ENCODE measurements at regions not wholly inside any gene's neighbourhood (a gene's known extent, or its start where the extent isn't known, plus 50 kb on each side); places are given as distances from the start of the nearest gene placed in this dataset.

DNA sequence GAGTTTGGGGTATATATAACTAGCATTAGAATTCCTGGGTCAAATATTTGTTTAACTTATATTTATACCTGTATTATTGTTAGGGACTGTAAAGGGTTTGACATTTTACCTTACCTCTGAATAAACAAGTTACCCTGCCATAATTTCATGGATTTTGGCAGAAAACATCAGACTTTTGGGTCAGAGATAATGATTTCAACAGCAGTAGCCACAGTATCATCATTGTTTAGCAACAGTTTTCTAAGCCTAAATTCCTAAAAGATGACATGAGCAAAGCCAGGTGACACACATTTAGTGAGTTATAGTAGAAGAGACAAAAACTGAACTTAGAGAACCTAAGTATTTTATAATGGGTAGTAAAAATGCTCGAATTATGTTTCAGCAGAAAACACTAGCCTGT is 954.4 kb downstream of the TRHDE start:
- Histone ChIP-seq H3K9me2 (ENCODE audit: insufficient read depth) (no peaks in the 10 kb centered on the region), H3K4me2 (no peak overlapping the region), H3K4me3 (no peak overlapping the region), H3K4me1 (ENCODE audit: insufficient read depth) (peaks cover 11% of the 10 kb centered on the region), H3K27ac (ENCODE audit: low read depth) (no peak overlapping the region), H4K20me1 (replicated peaks; ENCODE audit: insufficient read depth) (no peaks in the 10 kb centered on the region), H3K27me3 (ENCODE audit: insufficient read depth) (no peaks in the 10 kb centered on the region), H3K36me3 (ENCODE audit: insufficient read depth) (no peaks in the 10 kb centered on the region), H3F3A (replicated peaks; ENCODE audit: low read depth) (no peaks in the 10 kb centered on the region), H3K79me2 (replicated peaks; ENCODE audit: insufficient read depth) (no peaks in the 10 kb centered on the region), H2AFZ (no peak overlapping the region)
- Mint-ChIP-seq H3K4me3 (no peak overlapping the region), H3K27me3 (ENCODE audit: insufficient read depth, low read depth, poor library complexity) (no peaks in the 10 kb centered on the region), H3K4me1 (no peaks in the 10 kb centered on the region), H3K9me3 (no peaks in the 10 kb centered on the region), H3K27ac (no peak overlapping the region), H3K36me3 (ENCODE audit: low read depth) (no peaks in the 10 kb centered on the region)
- DNase-seq (ENCODE audit: low spot score) (no peak), ATAC-seq (no peak)
- no peak for TF ChIP-seq ZNF114 (CRISPR knock-in tag; IDR thresholded peaks at IDR 0.05)
- TF ChIP-seq, protein P1, sequence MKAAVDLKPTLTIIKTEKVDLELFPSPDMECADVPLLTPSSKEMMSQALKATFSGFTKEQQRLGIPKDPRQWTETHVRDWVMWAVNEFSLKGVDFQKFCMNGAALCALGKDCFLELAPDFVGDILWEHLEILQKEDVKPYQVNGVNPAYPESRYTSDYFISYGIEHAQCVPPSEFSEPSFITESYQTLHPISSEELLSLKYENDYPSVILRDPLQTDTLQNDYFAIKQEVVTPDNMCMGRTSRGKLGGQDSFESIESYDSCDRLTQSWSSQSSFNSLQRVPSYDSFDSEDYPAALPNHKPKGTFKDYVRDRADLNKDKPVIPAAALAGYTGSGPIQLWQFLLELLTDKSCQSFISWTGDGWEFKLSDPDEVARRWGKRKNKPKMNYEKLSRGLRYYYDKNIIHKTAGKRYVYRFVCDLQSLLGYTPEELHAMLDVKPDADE (IDR thresholded peaks at IDR 0.05): no peak
- TF ChIP-seq, protein P2, sequence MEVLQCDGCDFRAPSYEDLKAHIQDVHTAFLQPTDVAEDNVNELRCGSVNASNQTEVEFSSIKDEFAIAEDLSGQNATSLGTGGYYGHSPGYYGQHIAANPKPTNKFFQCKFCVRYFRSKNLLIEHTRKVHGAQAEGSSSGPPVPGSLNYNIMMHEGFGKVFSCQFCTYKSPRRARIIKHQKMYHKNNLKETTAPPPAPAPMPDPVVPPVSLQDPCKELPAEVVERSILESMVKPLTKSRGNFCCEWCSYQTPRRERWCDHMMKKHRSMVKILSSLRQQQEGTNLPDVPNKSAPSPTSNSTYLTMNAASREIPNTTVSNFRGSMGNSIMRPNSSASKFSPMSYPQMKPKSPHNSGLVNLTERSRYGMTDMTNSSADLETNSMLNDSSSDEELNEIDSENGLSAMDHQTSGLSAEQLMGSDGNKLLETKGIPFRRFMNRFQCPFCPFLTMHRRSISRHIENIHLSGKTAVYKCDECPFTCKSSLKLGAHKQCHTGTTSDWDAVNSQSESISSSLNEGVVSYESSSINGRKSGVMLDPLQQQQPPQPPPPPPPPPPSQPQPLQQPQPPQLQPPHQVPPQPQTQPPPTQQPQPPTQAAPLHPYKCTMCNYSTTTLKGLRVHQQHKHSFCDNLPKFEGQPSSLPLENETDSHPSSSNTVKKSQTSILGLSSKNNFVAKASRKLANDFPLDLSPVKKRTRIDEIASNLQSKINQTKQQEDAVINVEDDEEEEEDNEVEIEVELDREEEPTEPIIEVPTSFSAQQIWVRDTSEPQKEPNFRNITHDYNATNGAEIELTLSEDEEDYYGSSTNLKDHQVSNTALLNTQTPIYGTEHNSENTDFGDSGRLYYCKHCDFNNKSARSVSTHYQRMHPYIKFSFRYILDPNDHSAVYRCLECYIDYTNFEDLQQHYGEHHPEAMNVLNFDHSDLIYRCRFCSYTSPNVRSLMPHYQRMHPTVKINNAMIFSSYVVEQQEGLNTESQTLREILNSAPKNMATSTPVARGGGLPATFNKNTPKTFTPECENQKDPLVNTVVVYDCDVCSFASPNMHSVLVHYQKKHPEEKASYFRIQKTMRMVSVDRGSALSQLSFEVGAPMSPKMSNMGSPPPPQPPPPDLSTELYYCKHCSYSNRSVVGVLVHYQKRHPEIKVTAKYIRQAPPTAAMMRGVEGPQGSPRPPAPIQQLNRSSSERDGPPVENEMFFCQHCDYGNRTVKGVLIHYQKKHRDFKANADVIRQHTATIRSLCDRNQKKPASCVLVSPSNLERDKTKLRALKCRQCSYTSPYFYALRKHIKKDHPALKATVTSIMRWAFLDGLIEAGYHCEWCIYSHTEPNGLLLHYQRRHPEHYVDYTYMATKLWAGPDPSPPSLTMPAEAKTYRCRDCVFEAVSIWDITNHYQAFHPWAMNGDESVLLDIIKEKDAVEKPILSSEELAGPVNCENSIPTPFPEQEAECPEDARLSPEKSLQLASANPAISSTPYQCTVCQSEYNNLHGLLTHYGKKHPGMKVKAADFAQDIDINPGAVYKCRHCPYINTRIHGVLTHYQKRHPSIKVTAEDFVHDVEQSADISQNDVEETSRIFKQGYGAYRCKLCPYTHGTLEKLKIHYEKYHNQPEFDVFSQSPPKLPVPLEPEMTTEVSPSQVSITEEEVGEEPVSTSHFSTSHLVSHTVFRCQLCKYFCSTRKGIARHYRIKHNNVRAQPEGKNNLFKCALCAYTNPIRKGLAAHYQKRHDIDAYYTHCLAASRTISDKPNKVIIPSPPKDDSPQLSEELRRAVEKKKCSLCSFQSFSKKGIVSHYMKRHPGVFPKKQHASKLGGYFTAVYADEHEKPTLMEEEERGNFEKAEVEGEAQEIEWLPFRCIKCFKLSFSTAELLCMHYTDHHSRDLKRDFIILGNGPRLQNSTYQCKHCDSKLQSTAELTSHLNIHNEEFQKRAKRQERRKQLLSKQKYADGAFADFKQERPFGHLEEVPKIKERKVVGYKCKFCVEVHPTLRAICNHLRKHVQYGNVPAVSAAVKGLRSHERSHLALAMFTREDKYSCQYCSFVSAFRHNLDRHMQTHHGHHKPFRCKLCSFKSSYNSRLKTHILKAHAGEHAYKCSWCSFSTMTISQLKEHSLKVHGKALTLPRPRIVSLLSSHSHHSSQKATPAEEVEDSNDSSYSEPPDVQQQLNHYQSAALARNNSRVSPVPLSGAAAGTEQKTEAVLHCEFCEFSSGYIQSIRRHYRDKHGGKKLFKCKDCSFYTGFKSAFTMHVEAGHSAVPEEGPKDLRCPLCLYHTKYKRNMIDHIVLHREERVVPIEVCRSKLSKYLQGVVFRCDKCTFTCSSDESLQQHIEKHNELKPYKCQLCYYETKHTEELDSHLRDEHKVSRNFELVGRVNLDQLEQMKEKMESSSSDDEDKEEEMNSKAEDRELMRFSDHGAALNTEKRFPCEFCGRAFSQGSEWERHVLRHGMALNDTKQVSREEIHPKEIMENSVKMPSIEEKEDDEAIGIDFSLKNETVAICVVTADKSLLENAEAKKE (CRISPR knock-in tag; IDR thresholded peaks at IDR 0.05): no peak
- TF ChIP-seq EZH2 (IDR thresholded peaks at IDR 0.05; ENCODE audit: low read depth, unreplicated experiment): no peak
- TF ChIP-seq POLR2AphosphoS5 (IDR thresholded peaks at IDR 0.05; ENCODE audit: low read depth): no peak
- TF ChIP-seq NANOG (IDR thresholded peaks at IDR 0.05; ENCODE audit: borderline replicate concordance): no peak
- TF ChIP-seq, protein P3, sequence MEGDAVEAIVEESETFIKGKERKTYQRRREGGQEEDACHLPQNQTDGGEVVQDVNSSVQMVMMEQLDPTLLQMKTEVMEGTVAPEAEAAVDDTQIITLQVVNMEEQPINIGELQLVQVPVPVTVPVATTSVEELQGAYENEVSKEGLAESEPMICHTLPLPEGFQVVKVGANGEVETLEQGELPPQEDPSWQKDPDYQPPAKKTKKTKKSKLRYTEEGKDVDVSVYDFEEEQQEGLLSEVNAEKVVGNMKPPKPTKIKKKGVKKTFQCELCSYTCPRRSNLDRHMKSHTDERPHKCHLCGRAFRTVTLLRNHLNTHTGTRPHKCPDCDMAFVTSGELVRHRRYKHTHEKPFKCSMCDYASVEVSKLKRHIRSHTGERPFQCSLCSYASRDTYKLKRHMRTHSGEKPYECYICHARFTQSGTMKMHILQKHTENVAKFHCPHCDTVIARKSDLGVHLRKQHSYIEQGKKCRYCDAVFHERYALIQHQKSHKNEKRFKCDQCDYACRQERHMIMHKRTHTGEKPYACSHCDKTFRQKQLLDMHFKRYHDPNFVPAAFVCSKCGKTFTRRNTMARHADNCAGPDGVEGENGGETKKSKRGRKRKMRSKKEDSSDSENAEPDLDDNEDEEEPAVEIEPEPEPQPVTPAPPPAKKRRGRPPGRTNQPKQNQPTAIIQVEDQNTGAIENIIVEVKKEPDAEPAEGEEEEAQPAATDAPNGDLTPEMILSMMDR (conservative IDR thresholded peaks at IDR 0.05; ENCODE audit: low read depth in 2 of 2): no peak
- TF ChIP-seq EZH2phosphoT487 (IDR thresholded peaks at IDR 0.05; ENCODE audit: unreplicated experiment): no peak
- no peak for TF ChIP-seq ZNF331 (CRISPR knock-in tag; IDR thresholded peaks at IDR 0.05; ENCODE audit: low read depth)
- TF ChIP-seq JUNB (IDR thresholded peaks at IDR 0.05; ENCODE audit: unreplicated experiment): no peak
- TF ChIP-seq, protein P4, sequence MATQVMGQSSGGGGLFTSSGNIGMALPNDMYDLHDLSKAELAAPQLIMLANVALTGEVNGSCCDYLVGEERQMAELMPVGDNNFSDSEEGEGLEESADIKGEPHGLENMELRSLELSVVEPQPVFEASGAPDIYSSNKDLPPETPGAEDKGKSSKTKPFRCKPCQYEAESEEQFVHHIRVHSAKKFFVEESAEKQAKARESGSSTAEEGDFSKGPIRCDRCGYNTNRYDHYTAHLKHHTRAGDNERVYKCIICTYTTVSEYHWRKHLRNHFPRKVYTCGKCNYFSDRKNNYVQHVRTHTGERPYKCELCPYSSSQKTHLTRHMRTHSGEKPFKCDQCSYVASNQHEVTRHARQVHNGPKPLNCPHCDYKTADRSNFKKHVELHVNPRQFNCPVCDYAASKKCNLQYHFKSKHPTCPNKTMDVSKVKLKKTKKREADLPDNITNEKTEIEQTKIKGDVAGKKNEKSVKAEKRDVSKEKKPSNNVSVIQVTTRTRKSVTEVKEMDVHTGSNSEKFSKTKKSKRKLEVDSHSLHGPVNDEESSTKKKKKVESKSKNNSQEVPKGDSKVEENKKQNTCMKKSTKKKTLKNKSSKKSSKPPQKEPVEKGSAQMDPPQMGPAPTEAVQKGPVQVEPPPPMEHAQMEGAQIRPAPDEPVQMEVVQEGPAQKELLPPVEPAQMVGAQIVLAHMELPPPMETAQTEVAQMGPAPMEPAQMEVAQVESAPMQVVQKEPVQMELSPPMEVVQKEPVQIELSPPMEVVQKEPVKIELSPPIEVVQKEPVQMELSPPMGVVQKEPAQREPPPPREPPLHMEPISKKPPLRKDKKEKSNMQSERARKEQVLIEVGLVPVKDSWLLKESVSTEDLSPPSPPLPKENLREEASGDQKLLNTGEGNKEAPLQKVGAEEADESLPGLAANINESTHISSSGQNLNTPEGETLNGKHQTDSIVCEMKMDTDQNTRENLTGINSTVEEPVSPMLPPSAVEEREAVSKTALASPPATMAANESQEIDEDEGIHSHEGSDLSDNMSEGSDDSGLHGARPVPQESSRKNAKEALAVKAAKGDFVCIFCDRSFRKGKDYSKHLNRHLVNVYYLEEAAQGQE (IDR thresholded peaks at IDR 0.05; ENCODE audit: unreplicated experiment): no peak
- TF ChIP-seq CREB1 (CRISPR knock-in tag; IDR thresholded peaks at IDR 0.05; ENCODE audit: low read depth): no peak
- no peak for TF ChIP-seq STAT1 (IDR thresholded peaks at IDR 0.05; ENCODE audit: unreplicated experiment)

All from GM23338 (cell line).